ENCODE measurements at regions not wholly inside any gene's neighbourhood (a gene's known extent, or its start where the extent isn't known, plus 50 kb on each side); places are given as distances from the start of the nearest gene placed in this dataset.
"Not testable (repeated sequence)": the region's sequence is repeated elsewhere in the genome, so short reads cannot be mapped to it uniquely, and the experiment has no call there.

GRCh38 chr3:39724233-39724846, 85.1 kb upstream of the MYRIP start:
- TF ChIP-seq, protein P1, sequence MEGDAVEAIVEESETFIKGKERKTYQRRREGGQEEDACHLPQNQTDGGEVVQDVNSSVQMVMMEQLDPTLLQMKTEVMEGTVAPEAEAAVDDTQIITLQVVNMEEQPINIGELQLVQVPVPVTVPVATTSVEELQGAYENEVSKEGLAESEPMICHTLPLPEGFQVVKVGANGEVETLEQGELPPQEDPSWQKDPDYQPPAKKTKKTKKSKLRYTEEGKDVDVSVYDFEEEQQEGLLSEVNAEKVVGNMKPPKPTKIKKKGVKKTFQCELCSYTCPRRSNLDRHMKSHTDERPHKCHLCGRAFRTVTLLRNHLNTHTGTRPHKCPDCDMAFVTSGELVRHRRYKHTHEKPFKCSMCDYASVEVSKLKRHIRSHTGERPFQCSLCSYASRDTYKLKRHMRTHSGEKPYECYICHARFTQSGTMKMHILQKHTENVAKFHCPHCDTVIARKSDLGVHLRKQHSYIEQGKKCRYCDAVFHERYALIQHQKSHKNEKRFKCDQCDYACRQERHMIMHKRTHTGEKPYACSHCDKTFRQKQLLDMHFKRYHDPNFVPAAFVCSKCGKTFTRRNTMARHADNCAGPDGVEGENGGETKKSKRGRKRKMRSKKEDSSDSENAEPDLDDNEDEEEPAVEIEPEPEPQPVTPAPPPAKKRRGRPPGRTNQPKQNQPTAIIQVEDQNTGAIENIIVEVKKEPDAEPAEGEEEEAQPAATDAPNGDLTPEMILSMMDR (IDR thresholded peaks at IDR 0.05; ENCODE audit: low read depth, low read length) = no peak
- no peak overlapping the region for H3K4me3 ChIP-seq (ENCODE audit: low read depth, low read length)

DNA sequence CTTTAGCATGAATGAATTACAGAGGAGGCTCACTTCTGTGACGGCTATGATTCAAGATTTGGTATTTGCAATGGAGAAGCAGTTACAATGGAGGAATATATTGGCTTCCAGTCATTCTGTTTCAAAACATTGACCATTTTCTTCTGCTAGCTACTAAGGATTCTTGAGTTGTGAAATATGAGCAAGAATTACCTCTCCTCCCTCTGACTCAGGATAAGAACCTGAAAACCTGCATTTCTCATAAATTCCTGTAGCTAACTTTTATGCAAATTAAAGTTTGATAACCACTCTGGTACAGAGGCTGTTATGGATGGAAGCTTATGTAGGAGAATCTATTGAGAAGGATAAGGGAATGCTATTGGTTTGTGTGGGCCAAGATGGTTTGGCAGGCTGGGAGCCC, 84.1 kb upstream of the MYRIP start:
- H3K4me3 ChIP-seq (ENCODE audit: low read depth, low read length) = no peak overlapping the region
- TF ChIP-seq, protein P1 (IDR thresholded peaks at IDR 0.05; ENCODE audit: low read depth, low read length) = no peak

GRCh38 chr3:39727415-39727814, 82.0 kb upstream of the MYRIP start:
- TF ChIP-seq, protein P1 (IDR thresholded peaks at IDR 0.05; ENCODE audit: low read depth, low read length) = no peak
- no peak overlapping the region for H3K4me3 ChIP-seq (ENCODE audit: low read depth, low read length)

DNA sequence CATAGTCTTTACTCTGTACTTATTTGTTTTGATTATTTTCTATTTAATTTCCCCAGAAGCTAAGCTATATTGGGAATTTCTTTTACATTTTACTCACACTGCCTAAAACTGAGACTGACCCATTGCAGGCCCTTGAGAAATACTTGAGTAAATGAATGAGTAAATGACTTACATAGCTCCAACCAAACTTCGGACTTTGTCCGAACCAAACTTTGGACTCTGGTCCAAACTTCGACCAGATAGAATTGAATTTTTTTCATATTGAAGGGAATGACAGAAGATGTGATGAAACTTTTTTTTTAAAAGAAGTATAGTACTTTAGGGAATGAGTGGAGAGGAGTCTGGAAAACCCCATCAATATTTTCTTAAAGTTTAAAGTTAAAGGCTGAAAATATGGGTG, 75.6 kb upstream of the MYRIP start:
- H3K4me3 ChIP-seq (ENCODE audit: low read depth, low read length) = no peak overlapping the region
- TF ChIP-seq, protein P1 (IDR thresholded peaks at IDR 0.05; ENCODE audit: low read depth, low read length) = no peak

GRCh38 chr3:39739658-39740057, 69.8 kb upstream of the MYRIP start:
- H3K4me3 ChIP-seq (ENCODE audit: low read depth, low read length) = not testable (repeated sequence)

- TF ChIP-seq, protein P1 (IDR thresholded peaks at IDR 0.05; ENCODE audit: low read depth, low read length) = no peak
- H3K4me3 ChIP-seq (ENCODE audit: low read depth, low read length) = no peak overlapping the region
Measured at GRCh38 chr3:39744746-39745145, 64.7 kb upstream of the MYRIP start.

GRCh38 chr3:39748002-39748401, 61.4 kb upstream of the MYRIP start:
- no peak overlapping the region for H3K4me3 ChIP-seq (ENCODE audit: low read depth, low read length)
- TF ChIP-seq, protein P1 (IDR thresholded peaks at IDR 0.05; ENCODE audit: low read depth, low read length) = no peak

DNA sequence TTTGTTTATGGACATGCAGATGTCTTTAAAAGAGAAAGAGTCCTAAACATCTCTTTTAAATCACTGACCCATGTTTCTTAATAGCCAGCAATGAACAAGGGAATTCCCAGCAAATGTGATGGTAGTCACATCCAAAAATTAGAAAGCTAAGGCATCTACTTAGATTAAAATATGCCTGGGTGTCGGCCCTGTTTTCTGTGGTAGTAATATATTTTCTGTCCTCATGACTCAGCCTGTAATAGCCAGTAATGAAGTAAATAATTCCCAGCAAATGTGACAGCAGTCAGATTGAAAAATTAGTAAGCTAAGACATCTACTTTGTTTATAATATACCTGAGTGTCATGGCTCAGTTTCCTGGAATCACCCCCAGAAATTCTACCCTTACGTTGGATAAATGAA, 60.6 kb upstream of the MYRIP start:
- no peak overlapping the region for H3K4me3 ChIP-seq (ENCODE audit: low read depth, low read length)
- TF ChIP-seq, protein P1 (IDR thresholded peaks at IDR 0.05; ENCODE audit: low read depth, low read length) = no peak
